Thyroid gland (tissue), 4 donors: ENCODE measurements at regions not wholly inside any gene's neighbourhood (a gene's known extent, or its start where the extent isn't known, plus 50 kb on each side); places are given as distances from the start of the nearest gene placed in this dataset.

Experiments used
- POLR2A ChIP-seq, 2 donors: fragments of 450-650 bp; IDR thresholded peaks; one replicate each; pipeline ENCODE4 v1.6.1; 2017; ENCODE audit warnings: antibody characterized with exemption in 2 of 2, mild to moderate bottlenecking in 2 of 2, moderate library complexity in 1 of 2
- TF ChIP-seq, protein P1 (sequence below), 6 experiments: fragments of 200-600 bp in 3 of 6; fragments of 450-650 bp in 3 of 6; sonication (generic) in 3 of 6; IDR thresholded peaks; one replicate each; pipeline ENCODE4 v1.5.1; 2016 to 2019; ENCODE audit warnings: antibody characterized with exemption in 6 of 6, mild to moderate bottlenecking in 2 of 6, inconsistent platforms in 1 of 6, moderate library complexity in 1 of 6

DNA sequence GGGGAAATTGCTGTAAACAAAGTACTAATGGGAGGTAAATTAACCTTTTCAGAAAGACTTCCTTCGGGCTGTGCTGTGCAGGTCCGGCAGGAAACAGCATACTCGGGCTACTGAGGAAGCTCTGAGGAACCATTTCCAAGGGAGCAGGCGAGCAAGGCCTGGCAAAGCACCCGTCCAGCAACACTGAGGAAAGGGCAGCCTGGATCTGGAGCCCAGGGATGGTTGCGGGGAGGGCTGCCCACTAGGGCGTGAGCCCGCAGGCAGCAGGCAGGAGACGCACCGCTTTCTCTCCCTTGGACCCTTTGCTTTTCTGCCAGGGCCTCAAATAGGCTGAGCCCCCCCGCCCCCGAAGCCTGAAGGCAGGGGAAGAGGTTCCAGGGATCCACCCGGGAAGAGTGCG is 89.5 kb downstream of the SOX11 start:
- TF ChIP-seq, protein P1, sequence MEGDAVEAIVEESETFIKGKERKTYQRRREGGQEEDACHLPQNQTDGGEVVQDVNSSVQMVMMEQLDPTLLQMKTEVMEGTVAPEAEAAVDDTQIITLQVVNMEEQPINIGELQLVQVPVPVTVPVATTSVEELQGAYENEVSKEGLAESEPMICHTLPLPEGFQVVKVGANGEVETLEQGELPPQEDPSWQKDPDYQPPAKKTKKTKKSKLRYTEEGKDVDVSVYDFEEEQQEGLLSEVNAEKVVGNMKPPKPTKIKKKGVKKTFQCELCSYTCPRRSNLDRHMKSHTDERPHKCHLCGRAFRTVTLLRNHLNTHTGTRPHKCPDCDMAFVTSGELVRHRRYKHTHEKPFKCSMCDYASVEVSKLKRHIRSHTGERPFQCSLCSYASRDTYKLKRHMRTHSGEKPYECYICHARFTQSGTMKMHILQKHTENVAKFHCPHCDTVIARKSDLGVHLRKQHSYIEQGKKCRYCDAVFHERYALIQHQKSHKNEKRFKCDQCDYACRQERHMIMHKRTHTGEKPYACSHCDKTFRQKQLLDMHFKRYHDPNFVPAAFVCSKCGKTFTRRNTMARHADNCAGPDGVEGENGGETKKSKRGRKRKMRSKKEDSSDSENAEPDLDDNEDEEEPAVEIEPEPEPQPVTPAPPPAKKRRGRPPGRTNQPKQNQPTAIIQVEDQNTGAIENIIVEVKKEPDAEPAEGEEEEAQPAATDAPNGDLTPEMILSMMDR (IDR thresholded peaks at IDR 0.05): no peak
- no peak for TF ChIP-seq POLR2A (IDR thresholded peaks at IDR 0.05)
